ENCODE measurements at regions not wholly inside any gene's neighbourhood (a gene's known extent, or its start where the extent isn't known, plus 50 kb on each side); places are given as distances from the start of the nearest gene placed in this dataset.
A peak's percentile ranks its signal among the peaks of the same experiment; 100 is the strongest.

DNA sequence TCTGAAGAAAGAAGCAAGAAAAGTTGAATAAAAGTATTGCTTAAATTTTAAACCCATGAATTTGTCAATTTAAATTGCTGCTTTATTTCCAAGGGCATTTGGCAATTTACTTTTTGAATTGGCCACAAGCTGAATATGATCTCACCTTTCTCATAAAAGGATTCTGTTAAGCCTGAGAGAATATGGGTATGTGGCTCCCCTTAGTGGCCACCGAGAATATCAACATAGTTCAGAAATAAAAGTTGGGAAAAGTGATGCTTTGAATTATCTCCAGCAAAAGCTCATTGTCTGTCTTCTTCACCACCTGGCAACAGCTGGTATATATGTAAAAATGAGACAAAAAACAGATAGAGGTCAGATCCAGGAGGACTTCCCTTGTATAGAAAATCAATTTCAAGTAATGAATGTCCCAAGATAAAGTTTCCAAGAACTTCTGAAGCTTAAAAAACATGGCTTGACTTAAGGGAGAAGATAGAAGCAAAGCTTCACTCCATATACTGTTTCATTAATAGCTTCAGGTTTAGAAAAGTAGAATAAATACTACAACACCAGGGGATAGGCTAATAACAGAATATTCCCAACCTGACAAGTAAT is 290.7 kb upstream of the FAM241A start:
- ChIA-PET CTCF (ENCODE audit: partially characterized antibody) (interaction anchor here (0.6 to 5.8 kb wide), 52 partner anchors 7 to 871 kb away, joined by 3 to 47 read pairs (median 4); no protein-coding TSS in a partner anchor), POLR2A (ENCODE audit: partially characterized antibody) (interaction anchor here (0.6 kb wide), 1 partner anchor 206 kb away, joined by 3 read pairs; no protein-coding TSS in a partner anchor)
- Histone ChIP-seq H3K79me1 (ENCODE audit: low read depth, low read length) (no peaks in the 10 kb centered on the region), H3K4ac (replicated peaks; ENCODE audit: insufficient read length, low read depth, low read length) (no peak overlapping the region), H3K9ac (replicated peaks in 1 of 4; ENCODE audit: extremely low read depth in 1 of 4, low read depth in 3 of 4, low read length in 3 of 4) (no peak overlapping the region), H3K4me1 (replicated peaks in 1 of 4; ENCODE audit: control insufficient read depth in 3 of 4, insufficient read depth in 4 of 4, low read length in 3 of 4) (no peaks in the 10 kb centered on the region), H3K4me2 (ENCODE audit: insufficient read depth in 1 of 2, low read depth in 2 of 2, low read length in 2 of 2) (no peak overlapping the region), H3K9me3 (ENCODE audit: insufficient read depth in 2 of 2, low read depth in 1 of 2, low read length in 1 of 2) (no peaks in the 10 kb centered on the region), H2BK12ac (ENCODE audit: low read depth, low read length) (no peak overlapping the region), H3K18ac (ENCODE audit: extremely low read depth, low read length) (no peak overlapping the region), H4K8ac (ENCODE audit: extremely low read depth, insufficient read depth, low read length) (no peak overlapping the region), H2AK5ac (ENCODE audit: low read depth, low read length) (no peak overlapping the region), H3K23me2 (ENCODE audit: low read depth, low read length) (no peaks in the 10 kb centered on the region), H4K91ac (replicated peaks; ENCODE audit: insufficient read length, low read length) (no peak overlapping the region), H4K20me1 (replicated peaks in 1 of 2; ENCODE audit: control insufficient read depth in 1 of 2, insufficient read depth in 2 of 2, low read length in 2 of 2) (no peaks in the 10 kb centered on the region), H3K4me3 (ENCODE audit: extremely low read depth in 1 of 4, insufficient read depth in 2 of 4, low read depth in 3 of 4, low read length in 4 of 4) (no peak overlapping the region), H2AFZ (ENCODE audit: low read length) (no peak overlapping the region), H3K14ac (ENCODE audit: insufficient read length) (no peak overlapping the region), H2BK120ac (replicated peaks; ENCODE audit: low read depth, low read length) (no peak overlapping the region), H3K56ac (replicated peaks; ENCODE audit: insufficient read length, low read depth, low read length) (no peak overlapping the region), H3K27me3 (replicated peaks in 1 of 4; ENCODE audit: control insufficient read depth in 3 of 4, extremely low read depth in 1 of 4, insufficient read depth in 3 of 4, low read length in 3 of 4) (no peaks in the 10 kb centered on the region), H3K23ac (ENCODE audit: insufficient read length) (no peak overlapping the region), H3K36me3 (ENCODE audit: control insufficient read depth in 2 of 4, insufficient read depth in 4 of 4, low read length in 3 of 4) (no peaks in the 10 kb centered on the region), H3K27ac (ENCODE audit: low read depth, low read length) (no peak overlapping the region), H4K5ac (ENCODE audit: insufficient read length, low read depth, low read length) (no peak overlapping the region), H2BK20ac (ENCODE audit: low read length) (no peak overlapping the region), H2BK5ac (ENCODE audit: low read depth, low read length) (no peak overlapping the region), H2BK15ac (ENCODE audit: low read length) (no peak overlapping the region), H3K79me2 (ENCODE audit: control insufficient read depth in 1 of 2, insufficient read depth in 2 of 2, low read length in 2 of 2) (no peaks in the 10 kb centered on the region)
- FAIRE-seq (peak; percentile 48), DNase-seq (ENCODE audit: low read depth in 1 of 2, low spot score in 2 of 2) (no peak)
- TF ChIP-seq, protein P1, sequence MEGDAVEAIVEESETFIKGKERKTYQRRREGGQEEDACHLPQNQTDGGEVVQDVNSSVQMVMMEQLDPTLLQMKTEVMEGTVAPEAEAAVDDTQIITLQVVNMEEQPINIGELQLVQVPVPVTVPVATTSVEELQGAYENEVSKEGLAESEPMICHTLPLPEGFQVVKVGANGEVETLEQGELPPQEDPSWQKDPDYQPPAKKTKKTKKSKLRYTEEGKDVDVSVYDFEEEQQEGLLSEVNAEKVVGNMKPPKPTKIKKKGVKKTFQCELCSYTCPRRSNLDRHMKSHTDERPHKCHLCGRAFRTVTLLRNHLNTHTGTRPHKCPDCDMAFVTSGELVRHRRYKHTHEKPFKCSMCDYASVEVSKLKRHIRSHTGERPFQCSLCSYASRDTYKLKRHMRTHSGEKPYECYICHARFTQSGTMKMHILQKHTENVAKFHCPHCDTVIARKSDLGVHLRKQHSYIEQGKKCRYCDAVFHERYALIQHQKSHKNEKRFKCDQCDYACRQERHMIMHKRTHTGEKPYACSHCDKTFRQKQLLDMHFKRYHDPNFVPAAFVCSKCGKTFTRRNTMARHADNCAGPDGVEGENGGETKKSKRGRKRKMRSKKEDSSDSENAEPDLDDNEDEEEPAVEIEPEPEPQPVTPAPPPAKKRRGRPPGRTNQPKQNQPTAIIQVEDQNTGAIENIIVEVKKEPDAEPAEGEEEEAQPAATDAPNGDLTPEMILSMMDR (IDR thresholded peaks at IDR 0.05; ENCODE audit: control extremely low read depth in 1 of 3, insufficient read depth in 1 of 3, low read depth in 1 of 3, low read length in 3 of 3) = peak in 2 of 3 experiments; percentile 60 to 66; a peak in 3 of 4 replicates
- TF ChIP-seq RAD21 (IDR thresholded peaks at IDR 0.05 in 1 of 2, conservative IDR thresholded peaks at IDR 0.05 in 1 of 2; ENCODE audit: low read depth in 2 of 2, low read length in 2 of 2) (peak; percentile 83 to 87), SAP30 (IDR thresholded peaks at IDR 0.05; ENCODE audit: insufficient read depth, insufficient replicate concordance, low read length) (no peak), CHD2 (IDR thresholded peaks at IDR 0.05; ENCODE audit: low read length) (no peak), JUN (IDR thresholded peaks at IDR 0.05; ENCODE audit: low read depth, low read length) (no peak), POLR2AphosphoS5 (IDR thresholded peaks at IDR 0.05; ENCODE audit: low read depth, low read length) (no peak)
- 0% methylated on average over 1 of the region's 1 CpG; no CpG with 5 or more reads in 1 of the 2 experiments for WGBS, 2 experiments (ENCODE audit: extremely low coverage in 1 of 2, insufficient coverage in 1 of 2, insufficient read length in 1 of 2, insufficient replicate concordance in 2 of 2, low coverage in 1 of 2, low lambda C conversion rate in 2 of 2, missing lambda C conversion rate in 1 of 2)
